B cell (primary cell): ENCODE measurements at regions not wholly inside any gene's neighbourhood (a gene's known extent, or its start where the extent isn't known, plus 50 kb on each side); places are given as distances from the start of the nearest gene placed in this dataset.

ENCODE experiments used
- ATAC-seq: fragments of 200-7000 bp; cut with Tn5 transposase; one replicate; pipeline ENCODE4 v1.10.0; 2021; ENCODE audit warnings: low read depth, mild to moderate bottlenecking, moderate number of reproducible peaks, moderate library complexity
- CTCF ChIA-PET: fragments of 350-600 bp; sonication (Branson Sonifier 250); formaldehyde crosslinking; loops from one replicate; lab custom pipeline; 2021; ENCODE audit warnings: antibody characterized with exemption, inconsistent platforms; lab: Charles Lee
- POLR2A ChIA-PET: fragments of 350-600 bp; sonication (Branson Sonifier 250); formaldehyde crosslinking; loops from one replicate; lab custom pipeline; 2021; ENCODE audit warnings: antibody characterized with exemption; lab: Charles Lee
- DNase-seq: peaks from one replicate; pipeline ENCODE4 v3.0.0; 2013
- H2AFZ ChIP-seq: 2 replicates; pipeline ENCODE4 v1.6.1; 2012; ENCODE audit warnings: mild to moderate bottlenecking, low read depth, low read length; ENCODE audit not compliant: insufficient read depth, poor library complexity, severe bottlenecking
- H3K27ac ChIP-seq, 2 donors: 1 replicate in 1 of 2; 2 replicates in 1 of 2; pipeline ENCODE4 v1.5.1; 2012 to 2013; ENCODE audit warnings: low read length in 2 of 2, mild to moderate bottlenecking in 2 of 2, moderate library complexity in 1 of 2
- H3K27me3 ChIP-seq, 4 experiments: fragments of 200-600 bp in 1 of 4; sonication (generic) in 1 of 4; replicated peaks in 1 of 4; 1 replicate in 2 of 4; 2 replicates in 2 of 4; pipeline versions ENCODE4 v1.6.1 to v1.7.0; 2013 to 2016; ENCODE audit warnings: low read length in 3 of 4, mild to moderate bottlenecking in 2 of 4, mixed read lengths in 1 of 4, moderate library complexity in 1 of 4; ENCODE audit not compliant: insufficient read depth in 4 of 4, control insufficient read depth in 3 of 4; ENCODE audit errors: control extremely low read depth in 1 of 4
- H3K36me3 ChIP-seq, 2 experiments: replicated peaks in 1 of 2; 1 replicate in 1 of 2; 2 replicates in 1 of 2; pipeline versions ENCODE4 v1.6.1 to v1.7.1; 2013; ENCODE audit warnings: low read length in 1 of 2; ENCODE audit not compliant: insufficient read depth in 2 of 2, control insufficient read depth in 1 of 2; ENCODE audit errors: control extremely low read depth in 1 of 2, extremely low read depth in 1 of 2
- H3K4me1 ChIP-seq, 2 donors: fragments of 200-600 bp in 1 of 2; sonication (generic) in 1 of 2; 1 replicate in 1 of 2; 2 replicates in 1 of 2; pipeline versions ENCODE4 v1.5.1 to v1.6.1; 2013 to 2017; ENCODE audit warnings: low read length in 2 of 2; ENCODE audit not compliant: control insufficient read depth in 2 of 2, insufficient read depth in 2 of 2
- H3K4me2 ChIP-seq: replicated peaks from 2 replicates; pipeline ENCODE3; 2012; ENCODE audit warnings: mild to moderate bottlenecking, low read depth, low read length; ENCODE audit not compliant: poor library complexity, severe bottlenecking
- H3K4me3 ChIP-seq, 5 experiments: fragments of 200-600 bp in 1 of 5; sonication (generic) in 1 of 5; 1 replicate in 3 of 5; 2 replicates in 2 of 5; pipeline versions ENCODE4 v1.5.1 to v1.7.0; 2011 to 2016; ENCODE audit warnings: low read length in 4 of 5, mild to moderate bottlenecking in 4 of 5, low read depth in 2 of 5, control low read depth in 1 of 5, moderate library complexity in 1 of 5; ENCODE audit not compliant: insufficient read depth in 1 of 5; ENCODE audit errors: control extremely low read depth in 1 of 5, extremely low read depth in 1 of 5
- H3K79me2 ChIP-seq: fragments of 200-600 bp; sonication (generic); one replicate; pipeline ENCODE4 v1.6.0; 2016; ENCODE audit warnings: low read length; ENCODE audit not compliant: control insufficient read depth, insufficient read depth
- H3K9ac ChIP-seq: fragments of 200-600 bp; sonication (generic); 2 replicates; pipeline ENCODE4 v1.6.1; 2017; ENCODE audit warnings: mild to moderate bottlenecking, low read length, moderate library complexity
- H3K9me3 ChIP-seq, 3 donors: one replicate each; pipeline versions ENCODE4 v1.6.1 to v1.7.1; 2013; ENCODE audit warnings: low read length in 2 of 3; ENCODE audit not compliant: control insufficient read depth in 2 of 3, insufficient read depth in 1 of 3; ENCODE audit errors: control extremely low read depth in 1 of 3
- H4K20me1 ChIP-seq: 2 replicates; pipeline ENCODE4 v1.6.0; 2012; ENCODE audit warnings: mild to moderate bottlenecking, low read length; ENCODE audit not compliant: insufficient read depth, control insufficient read depth, poor library complexity, severe bottlenecking
- H3K27ac Mint-ChIP-seq: one replicate; pipeline ENCODE4 v1.8.0; 2021; ENCODE audit warnings: mixed read lengths
- H3K27me3 Mint-ChIP-seq: one replicate; pipeline ENCODE4 v1.8.0; 2021; ENCODE audit warnings: mixed read lengths
- H3K4me1 Mint-ChIP-seq: one replicate; pipeline ENCODE4 v1.8.0; 2021; ENCODE audit warnings: mixed read lengths
- H3K4me3 Mint-ChIP-seq: one replicate; pipeline ENCODE4 v1.8.0; 2021; ENCODE audit warnings: mixed read lengths
- H3K9me3 Mint-ChIP-seq: one replicate; pipeline ENCODE4 v1.8.0; 2022; ENCODE audit warnings: mixed read lengths; ENCODE audit not compliant: insufficient read depth
- EZH2 ChIP-seq: IDR thresholded peaks from 2 replicates; pipeline ENCODE4 v1.6.1; 2012; ENCODE audit warnings: borderline replicate concordance, low read depth, mild to moderate bottlenecking, moderate library complexity, low read length; ENCODE audit not compliant: insufficient read depth, poor library complexity, severe bottlenecking
- WGBS: methylation state at CpG from one replicate; pipeline ENCODE4 v1.1.5; 2013; ENCODE audit warnings: missing lambda C conversion rate; ENCODE audit not compliant: insufficient coverage; 5-methylcytosine and 5-hydroxymethylcytosine counted together
- intact Hi-C: fragments of 100-400 bp; cut with micrococcal nuclease; formaldehyde crosslinking; loops from one replicate; pipeline ENCODE4 v1.10.0; 2022
- TF ChIP-seq, protein P1 (sequence below): fragments of 200-600 bp; IDR thresholded peaks from one replicate; pipeline ENCODE4 v1.8.0; 2022; ENCODE audit warnings: antibody characterized with exemption, mild to moderate bottlenecking

- intact Hi-C loops: no loop called here
- peaks cover 0 to 32% (median 5%) of the 10 kb centered on the region in 4 experiments for H3K27me3 ChIP-seq
- DNase-seq (no peak), ATAC-seq (no peak)
- peaks cover 0 to 10% (median 0%) of the 10 kb centered on the region in 3 donors for H3K9me3 ChIP-seq
- Mint-ChIP-seq H3K27ac (no peak overlapping the region), H3K9me3 (no peaks in the 10 kb centered on the region), H3K27me3 (peaks cover 28% of the 10 kb centered on the region), H3K4me3 (no peak overlapping the region), H3K4me1 (peaks cover 4% of the 10 kb centered on the region)
- no peaks in the 10 kb centered on the region for H3K79me2 ChIP-seq
- peaks cover 12 to 14% of the 10 kb centered on the region in 2 donors for H3K4me1 ChIP-seq
- H4K20me1 ChIP-seq: no peaks in the 10 kb centered on the region
- H3K4me2 ChIP-seq: no peak overlapping the region
- no peak overlapping the region for H3K27ac ChIP-seq
- ChIA-PET CTCF (no interaction called here), POLR2A (no interaction called here)
- no peaks in the 10 kb centered on the region for H3K36me3 ChIP-seq
- no peak for TF ChIP-seq EZH2
- TF ChIP-seq, protein P1, sequence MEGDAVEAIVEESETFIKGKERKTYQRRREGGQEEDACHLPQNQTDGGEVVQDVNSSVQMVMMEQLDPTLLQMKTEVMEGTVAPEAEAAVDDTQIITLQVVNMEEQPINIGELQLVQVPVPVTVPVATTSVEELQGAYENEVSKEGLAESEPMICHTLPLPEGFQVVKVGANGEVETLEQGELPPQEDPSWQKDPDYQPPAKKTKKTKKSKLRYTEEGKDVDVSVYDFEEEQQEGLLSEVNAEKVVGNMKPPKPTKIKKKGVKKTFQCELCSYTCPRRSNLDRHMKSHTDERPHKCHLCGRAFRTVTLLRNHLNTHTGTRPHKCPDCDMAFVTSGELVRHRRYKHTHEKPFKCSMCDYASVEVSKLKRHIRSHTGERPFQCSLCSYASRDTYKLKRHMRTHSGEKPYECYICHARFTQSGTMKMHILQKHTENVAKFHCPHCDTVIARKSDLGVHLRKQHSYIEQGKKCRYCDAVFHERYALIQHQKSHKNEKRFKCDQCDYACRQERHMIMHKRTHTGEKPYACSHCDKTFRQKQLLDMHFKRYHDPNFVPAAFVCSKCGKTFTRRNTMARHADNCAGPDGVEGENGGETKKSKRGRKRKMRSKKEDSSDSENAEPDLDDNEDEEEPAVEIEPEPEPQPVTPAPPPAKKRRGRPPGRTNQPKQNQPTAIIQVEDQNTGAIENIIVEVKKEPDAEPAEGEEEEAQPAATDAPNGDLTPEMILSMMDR: no peak
- no peak overlapping the region for H3K4me3 ChIP-seq
- H3K9ac ChIP-seq: no peak overlapping the region
- WGBS: 80% methylated on average over 6 of the region's 6 CpGs
- H2AFZ ChIP-seq: no peak overlapping the region
Observed at GRCh38 chr16:85237817-85238216, 125.5 kb upstream of the CIBAR2 start.

GRCh38 chr16:85238233-85238647 is 126.0 kb upstream of the CIBAR2 start:
- Histone ChIP-seq H2AFZ (no peak overlapping the region), H3K79me2 (no peaks in the 10 kb centered on the region), H3K4me3 (no peak overlapping the region), H3K9me3 (peaks cover 0 to 10% (median 0%) of the 10 kb centered on the region in 3 donors), H3K27ac (no peak overlapping the region), H4K20me1 (no peaks in the 10 kb centered on the region), H3K4me2 (no peak overlapping the region), H3K9ac (no peak overlapping the region), H3K27me3 (peaks cover 0 to 32% (median 5%) of the 10 kb centered on the region in 4 experiments), H3K36me3 (no peaks in the 10 kb centered on the region), H3K4me1 (peaks cover 12 to 14% of the 10 kb centered on the region in 2 donors)
- CTCF ChIA-PET: no interaction called here
- no peak for ATAC-seq
- H3K9me3 Mint-ChIP-seq: no peaks in the 10 kb centered on the region
- POLR2A ChIA-PET: no interaction called here
- WGBS: 65% methylated on average over 17 of the region's 17 CpGs
- peaks cover 26% of the 10 kb centered on the region for H3K27me3 Mint-ChIP-seq
- no peak for DNase-seq
- H3K4me1 Mint-ChIP-seq: peaks cover 4% of the 10 kb centered on the region
- TF ChIP-seq EZH2: no peak
- intact Hi-C loops: no loop called here
- H3K27ac Mint-ChIP-seq: no peak overlapping the region
- H3K4me3 Mint-ChIP-seq: no peak overlapping the region
